H7 (cell line): ENCODE measurements at regions not wholly inside any gene's neighbourhood (a gene's known extent, or its start where the extent isn't known, plus 50 kb on each side); places are given as distances from the start of the nearest gene placed in this dataset.
A peak's percentile ranks its signal among the peaks of the same experiment; 100 is the strongest.
"Not testable (repeated sequence)": the region's sequence is repeated elsewhere in the genome, so short reads cannot be mapped to it uniquely, and the experiment has no call there.

Experiments
- DNase-seq: peaks from one replicate; pipeline ENCODE4 v3.0.0; 2012
- H3K27me3 ChIP-seq: 2 replicates; pipeline ENCODE4 v1.6.0; 2011; ENCODE audit warnings: mild to moderate bottlenecking, low read length; ENCODE audit not compliant: control insufficient read depth, insufficient read depth
- H3K36me3 ChIP-seq: replicated peaks from 2 replicates; pipeline ENCODE4 v1.5.1; 2011; ENCODE audit warnings: low read length; ENCODE audit not compliant: control insufficient read depth, insufficient read depth
- H3K4me3 ChIP-seq: 2 replicates; pipeline ENCODE4 v1.5.1; 2011; ENCODE audit warnings: low read depth, mild to moderate bottlenecking, control low read depth, low read length, moderate library complexity; ENCODE audit not compliant: insufficient read depth

GRCh38 chr1:223022641-223023473 lies 120.2 kb downstream of the TLR5 start:
- DNase-seq: peak; percentile 75
- H3K36me3 ChIP-seq: peaks cover 37% of the 10 kb centered on the region
- H3K27me3 ChIP-seq: no peaks in the 10 kb centered on the region
- peak overlapping the region; percentile 31; the same call in 1 of the 2 replicates for H3K4me3 ChIP-seq

- Histone ChIP-seq H3K36me3 (peaks cover 31% of the 10 kb centered on the region), H3K4me3 (peak overlapping the region; percentile 31; the same call in 1 of the 2 replicates), H3K27me3 (no peaks in the 10 kb centered on the region)
- DNase-seq: no peak
Observed at GRCh38 chr1:223023863-223024262, 119.2 kb downstream of the TLR5 start.

DNA sequence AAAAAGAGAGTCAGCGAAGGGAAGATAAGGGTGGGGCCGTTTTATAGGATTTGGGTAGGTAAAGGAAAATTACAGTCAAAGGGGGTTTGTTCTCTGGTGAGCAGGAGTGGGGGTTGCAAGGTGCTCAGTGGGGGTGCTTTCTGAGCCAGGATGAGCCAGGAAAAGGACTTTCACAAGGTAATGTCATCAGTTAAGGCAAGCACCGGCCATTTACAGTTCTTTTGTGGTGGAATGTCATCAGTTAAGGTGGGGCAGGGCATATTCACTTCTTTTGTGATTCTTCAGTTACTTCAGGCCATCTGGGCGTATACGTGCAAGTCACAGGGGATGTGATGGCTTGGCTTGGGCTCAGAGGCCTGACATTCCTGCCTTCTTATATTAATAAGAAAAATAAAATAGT lies 118.6 kb downstream of the TLR5 start:
- peaks cover 31% of the 10 kb centered on the region for H3K36me3 ChIP-seq
- H3K4me3 ChIP-seq: peak overlapping the region; percentile 31; the same call in 1 of the 2 replicates
- H3K27me3 ChIP-seq, DNase-seq: not testable (repeated sequence)

GRCh38 chr1:223025190-223025734 lies 117.8 kb downstream of the TLR5 start:
- DNase-seq: not testable (repeated sequence)
- H3K4me3 ChIP-seq: peak overlapping the region; percentile 20

DNA sequence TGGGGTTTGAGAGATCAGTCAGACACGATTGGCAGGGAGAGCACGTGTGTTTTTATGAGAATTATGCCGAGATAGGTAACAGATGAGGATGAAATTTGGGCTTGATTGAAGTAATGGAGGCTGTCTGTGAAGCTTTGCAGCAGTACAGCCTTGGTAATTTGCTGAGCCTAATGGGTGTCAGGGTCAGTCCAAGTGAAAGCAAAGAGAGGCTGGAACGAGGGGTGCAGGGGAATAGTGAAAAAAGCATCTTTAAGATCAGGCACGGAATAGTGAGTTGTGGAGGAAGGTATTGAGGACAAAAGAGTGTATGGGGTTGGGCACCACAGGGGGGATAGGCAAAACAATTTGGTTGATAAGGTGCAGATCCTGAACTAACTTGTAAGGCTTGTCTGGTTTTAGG lies 116.4 kb downstream of the TLR5 start:
- H3K4me3 ChIP-seq: peak overlapping the region; percentile 44
- DNase-seq, H3K27me3 ChIP-seq: not testable (repeated sequence)
- H3K36me3 ChIP-seq: peaks cover 24% of the 10 kb centered on the region

More at GRCh38 chr1:223025190-223025734, 117.8 kb downstream of the TLR5 start:
- not testable (repeated sequence) for H3K27me3 ChIP-seq
- H3K36me3 ChIP-seq: peaks cover 31% of the 10 kb centered on the region

DNA sequence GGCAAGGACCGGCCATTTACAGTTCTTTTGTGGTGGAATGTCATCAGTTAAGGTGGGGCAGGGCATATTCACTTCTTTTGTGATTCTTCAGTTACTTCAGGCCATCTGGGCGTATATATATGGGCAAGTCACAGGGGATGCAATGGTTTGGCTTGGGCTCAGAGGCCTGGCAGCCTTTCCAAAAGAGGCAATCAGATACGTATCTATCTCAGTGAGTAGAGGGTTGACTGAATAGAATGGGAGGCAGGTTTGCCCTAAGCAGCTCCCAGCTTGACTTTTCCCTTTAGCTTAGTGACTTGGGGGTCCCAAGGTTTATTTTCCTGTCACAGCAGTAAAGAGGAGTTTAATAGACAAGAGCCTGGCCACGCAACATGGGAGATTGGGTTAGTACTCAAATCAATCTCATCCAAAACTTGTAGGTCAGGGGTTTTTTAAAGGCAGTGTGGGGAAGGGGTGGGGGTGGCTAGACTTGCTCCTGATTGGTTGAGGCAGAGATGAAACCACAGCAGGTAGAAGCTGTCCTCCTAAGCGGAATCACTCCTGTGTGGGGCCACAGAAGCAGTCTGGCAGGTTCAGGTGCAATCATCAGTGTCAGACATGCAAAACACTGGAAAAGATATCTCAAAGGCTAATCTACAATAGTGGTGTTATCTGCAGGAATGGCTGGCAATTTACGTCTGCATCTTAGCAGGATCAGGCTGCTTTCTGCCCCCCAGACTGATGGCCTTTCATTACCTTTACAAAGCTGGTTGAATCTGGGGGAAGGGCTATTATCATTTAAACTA lies 112.9 kb downstream of the TLR5 start:
- H3K27me3 ChIP-seq: no peaks in the 10 kb centered on the region
- peak; percentile 70 for DNase-seq
- peak overlapping the region; percentile 29 for H3K4me3 ChIP-seq
- H3K36me3 ChIP-seq: no peaks in the 10 kb centered on the region; the same call in 1 of the 2 replicates

GRCh38 chr1:223030871-223031400 lies 112.1 kb downstream of the TLR5 start:
- Histone ChIP-seq H3K4me3 (peak overlapping the region; percentile 16; the same call in 1 of the 2 replicates), H3K27me3 (no peaks in the 10 kb centered on the region), H3K36me3 (no peaks in the 10 kb centered on the region)
- no peak for DNase-seq

DNA sequence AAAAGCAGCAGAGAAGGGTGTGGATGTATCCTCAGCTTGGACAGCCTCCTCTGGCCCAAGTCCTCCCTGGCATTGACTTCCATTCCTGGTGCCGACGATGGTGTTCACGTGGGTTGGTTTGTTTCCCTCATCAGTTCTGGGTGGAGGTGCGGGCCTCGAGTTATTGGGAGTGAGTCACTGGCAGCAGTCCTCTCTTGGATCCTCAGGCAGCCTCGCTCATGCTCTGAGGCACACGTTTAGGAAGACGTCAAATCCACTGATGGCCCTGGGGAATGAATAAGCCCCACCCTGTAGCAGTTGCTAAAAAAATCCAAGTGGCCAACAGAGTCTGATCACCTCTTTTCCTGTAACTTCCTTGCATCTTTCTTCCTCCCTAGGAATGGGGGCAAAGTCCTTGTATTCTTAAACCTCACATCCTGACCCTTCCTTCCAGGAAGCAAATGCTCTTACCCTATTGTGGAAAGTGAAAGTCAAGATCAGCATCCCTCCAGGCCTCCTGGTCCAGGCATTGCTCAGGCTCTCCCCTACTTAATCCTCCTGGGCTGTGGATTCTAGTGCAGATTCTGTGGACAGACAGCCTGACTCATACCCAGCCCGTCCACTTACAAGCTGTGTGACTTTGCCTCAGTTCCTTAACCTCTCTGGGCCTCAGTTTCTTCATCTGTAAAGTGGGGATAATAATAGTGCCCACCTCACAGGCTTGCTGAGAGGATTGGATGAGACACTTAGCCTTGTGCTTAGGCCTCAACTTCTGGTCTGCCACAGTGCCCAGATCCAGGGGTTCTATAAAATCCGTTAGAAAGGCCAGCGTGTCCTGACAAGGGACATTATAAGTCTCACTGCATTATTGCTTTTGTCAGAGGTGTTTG lies 111.1 kb downstream of the TLR5 start:
- no peak for DNase-seq
- H3K27me3 ChIP-seq: no peaks in the 10 kb centered on the region
- H3K4me3 ChIP-seq: no peak overlapping the region
- no peaks in the 10 kb centered on the region for H3K36me3 ChIP-seq

- no peak for DNase-seq
- no peaks in the 10 kb centered on the region for H3K36me3 ChIP-seq
- H3K4me3 ChIP-seq: no peak overlapping the region
- H3K27me3 ChIP-seq: no peaks in the 10 kb centered on the region
Observed at GRCh38 chr1:223033658-223034057, 109.4 kb downstream of the TLR5 start.

DNA sequence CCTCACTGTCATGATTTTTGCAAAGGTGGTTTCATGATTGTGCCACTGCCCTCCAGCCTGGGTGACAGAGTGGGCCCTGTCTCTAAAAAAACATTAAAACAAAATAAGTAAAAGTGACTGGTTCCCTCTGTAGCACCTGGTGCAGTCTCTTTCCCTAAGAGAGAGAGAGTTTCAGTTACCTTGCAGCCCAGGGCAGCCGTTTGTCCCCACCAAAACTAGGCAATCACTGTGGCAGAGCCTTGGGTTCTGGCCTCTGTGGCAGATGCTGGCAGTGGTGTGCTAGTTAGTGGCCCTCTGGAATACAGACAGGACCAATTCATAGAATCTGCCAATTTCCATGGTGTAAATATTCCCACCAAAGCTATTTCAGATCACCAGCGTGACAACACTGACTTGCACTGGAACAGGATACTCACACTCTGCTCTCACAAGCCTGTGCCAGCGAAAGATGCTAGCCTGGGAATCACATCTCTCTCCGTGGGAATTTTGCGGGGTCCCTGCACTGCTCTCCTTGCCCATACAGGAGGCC lies 108.7 kb downstream of the TLR5 start:
- Histone ChIP-seq H3K27me3 (no peaks in the 10 kb centered on the region), H3K36me3 (no peaks in the 10 kb centered on the region), H3K4me3 (no peak overlapping the region)
- no peak for DNase-seq

DNA sequence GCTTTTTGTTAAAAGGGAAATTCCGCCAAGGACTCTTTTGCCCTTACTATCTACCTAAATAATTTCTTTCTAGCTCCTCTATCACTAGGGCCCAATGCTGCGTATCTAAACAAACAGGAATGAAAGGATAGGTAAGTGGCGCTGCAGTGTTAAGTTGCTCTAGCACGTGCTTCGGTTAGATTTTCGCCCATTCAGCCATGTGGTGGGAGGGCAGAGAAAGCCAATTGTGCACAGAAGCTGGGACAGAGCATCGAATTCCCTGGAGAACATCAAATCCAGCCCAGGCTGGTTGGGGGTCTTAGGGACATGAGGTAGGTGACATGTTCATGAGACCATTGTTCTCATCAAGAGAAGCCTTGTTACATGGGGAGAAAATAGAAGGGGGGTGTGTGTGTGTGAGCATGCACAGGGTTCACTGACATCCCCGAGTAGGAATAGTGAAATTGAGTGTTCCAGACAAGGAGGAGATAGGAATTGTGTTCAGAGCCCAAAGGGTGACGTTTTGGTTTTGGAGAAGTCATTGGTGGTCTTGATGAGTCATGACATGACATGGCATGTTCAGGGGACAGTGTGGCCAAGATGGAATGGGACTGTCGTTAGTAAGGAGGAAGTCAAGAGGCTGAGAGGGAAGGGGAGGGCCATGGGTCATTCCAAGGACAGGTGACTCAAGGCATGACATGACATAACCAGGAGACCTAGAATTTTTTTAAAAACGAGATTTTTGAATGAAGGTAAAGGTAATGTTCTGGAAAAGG lies 107.1 kb downstream of the TLR5 start:
- Histone ChIP-seq H3K36me3 (no peaks in the 10 kb centered on the region), H3K4me3 (no peak overlapping the region), H3K27me3 (no peaks in the 10 kb centered on the region)
- DNase-seq: no peak

- DNase-seq: no peak
Observed at GRCh38 chr1:223036479-223036845, 106.6 kb downstream of the TLR5 start.

DNA sequence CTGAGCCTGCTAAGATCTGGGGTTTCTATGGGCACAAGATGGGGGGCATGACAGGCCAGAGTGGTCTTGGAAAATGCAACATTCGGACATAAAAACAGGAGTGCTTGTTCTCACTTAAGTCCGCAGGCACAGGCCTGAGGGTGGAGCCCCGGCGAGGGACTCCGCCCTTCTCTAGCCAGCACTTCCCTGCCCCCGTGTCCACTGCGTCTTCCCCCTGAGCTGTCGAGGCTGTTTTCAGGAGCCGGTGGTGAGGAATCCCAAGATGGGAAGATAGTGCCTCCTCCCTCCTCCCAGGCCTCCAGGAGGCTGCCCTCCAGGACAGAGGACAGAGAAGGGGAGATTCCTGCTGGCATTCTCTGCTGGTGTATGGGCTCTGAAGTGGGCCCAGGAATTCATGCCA lies 105.2 kb downstream of the TLR5 start:
- Histone ChIP-seq H3K36me3 (no peaks in the 10 kb centered on the region), H3K27me3 (no peaks in the 10 kb centered on the region), H3K4me3 (no peak overlapping the region)
- no peak for DNase-seq

More at GRCh38 chr1:223036479-223036845, 106.6 kb downstream of the TLR5 start:
- no peak overlapping the region for H3K4me3 ChIP-seq
- no peaks in the 10 kb centered on the region for H3K36me3 ChIP-seq
- no peaks in the 10 kb centered on the region for H3K27me3 ChIP-seq
